Muscle of leg (tissue), 3 donors: ENCODE measurements at regions not wholly inside any gene's neighbourhood (a gene's known extent, or its start where the extent isn't known, plus 50 kb on each side); places are given as distances from the start of the nearest gene placed in this dataset.
A peak's percentile ranks its signal among the peaks of the same experiment; 100 is the strongest.

Experiments used
- DNase-seq: peaks from one replicate; pipeline ENCODE4 v3.0.0; 2013
- H3K27ac ChIP-seq: one replicate; pipeline ENCODE4 v1.5.1; 2013; ENCODE audit warnings: mild to moderate bottlenecking, low read length, control low read depth
- H3K27me3 ChIP-seq: one replicate; pipeline ENCODE4 v1.6.1; 2013; ENCODE audit warnings: low read length; ENCODE audit not compliant: control insufficient read depth, insufficient read depth
- H3K36me3 ChIP-seq: one replicate; pipeline ENCODE4 v1.6.1; 2013; ENCODE audit warnings: low read length; ENCODE audit not compliant: control insufficient read depth, insufficient read depth
- H3K4me1 ChIP-seq: one replicate; pipeline ENCODE4 v1.6.1; 2013; ENCODE audit warnings: low read length; ENCODE audit not compliant: control insufficient read depth, insufficient read depth
- H3K4me3 ChIP-seq: one replicate; pipeline ENCODE4 v1.5.1; 2013; ENCODE audit warnings: low read length, control low read depth
- H3K9me3 ChIP-seq: replicated peaks from 2 replicates; pipeline ENCODE4 v1.6.1; 2013; ENCODE audit warnings: low read depth, low read length; ENCODE audit not compliant: control insufficient read depth
- WGBS: methylation state at CpG from one replicate; pipeline ENCODE4 v1.1.5; 2013; ENCODE audit warnings: missing lambda C conversion rate; ENCODE audit not compliant: insufficient coverage; 5-methylcytosine and 5-hydroxymethylcytosine counted together

DNA sequence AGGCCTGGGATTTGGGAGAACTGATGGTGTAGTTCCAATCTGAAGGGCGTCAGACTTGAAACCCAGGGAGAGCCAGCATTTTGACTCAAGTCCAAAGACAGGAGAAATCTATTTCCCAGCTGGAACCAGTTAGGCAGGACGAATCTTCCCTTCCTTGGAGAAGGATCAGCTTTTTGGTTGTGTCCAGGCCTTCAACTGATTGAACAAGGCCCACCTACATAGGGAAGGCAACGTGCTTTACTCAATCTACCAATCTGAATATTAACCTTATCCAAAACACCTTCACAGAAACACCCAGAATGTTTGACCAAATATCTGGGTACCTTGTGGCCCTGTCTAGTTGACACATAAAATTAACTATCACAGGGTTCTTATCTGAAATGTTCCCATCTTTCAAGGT is 221.9 kb upstream of the DLGAP1 start:
- no peak overlapping the region for H3K27ac ChIP-seq
- H3K4me3 ChIP-seq = no peak overlapping the region
- peaks cover 6% of the 10 kb centered on the region for H3K9me3 ChIP-seq
- no peaks in the 10 kb centered on the region for H3K4me1 ChIP-seq
- DNase-seq = peak; percentile 1
- H3K27me3 ChIP-seq = no peaks in the 10 kb centered on the region
- 30% methylated on average over 3 of the region's 3 CpGs for WGBS
- no peaks in the 10 kb centered on the region for H3K36me3 ChIP-seq

- H3K9me3 ChIP-seq = peaks cover 13% of the 10 kb centered on the region
- H3K27me3 ChIP-seq = no peaks in the 10 kb centered on the region
- no peak overlapping the region for H3K4me3 ChIP-seq
- H3K27ac ChIP-seq = no peak overlapping the region
- no peak for DNase-seq
- no peaks in the 10 kb centered on the region for H3K36me3 ChIP-seq
- H3K4me1 ChIP-seq = no peaks in the 10 kb centered on the region
- WGBS = 79% methylated on average over 2 of the region's 6 CpGs
These were observed 217.1 kb upstream of the DLGAP1 start for GRCh38 chr18:4672162-4672561.

GRCh38 chr18:4658804-4659203 is 203.7 kb upstream of the DLGAP1 start:
- Histone ChIP-seq H3K27me3 (no peaks in the 10 kb centered on the region), H3K4me3 (no peak overlapping the region), H3K9me3 (no peaks in the 10 kb centered on the region), H3K4me1 (no peaks in the 10 kb centered on the region), H3K36me3 (no peaks in the 10 kb centered on the region), H3K27ac (no peak overlapping the region)
- no peak for DNase-seq

DNA sequence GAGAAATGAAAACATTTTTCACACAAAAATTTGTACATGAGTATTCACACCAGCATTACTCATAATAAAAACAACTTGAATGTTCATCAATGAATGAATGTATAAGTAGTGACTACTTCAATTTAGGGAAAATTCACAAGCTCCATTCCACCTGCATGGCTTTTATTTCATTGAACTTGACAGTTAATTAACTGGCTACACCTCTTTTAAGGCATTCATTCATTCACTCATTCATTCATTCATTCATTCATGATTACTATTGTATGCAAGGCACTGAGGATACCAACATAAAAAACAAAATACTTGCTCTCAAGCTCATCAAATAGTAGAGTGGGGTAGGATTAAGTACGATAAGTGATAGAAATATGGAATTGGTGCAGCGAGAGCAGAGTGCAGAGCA is 198.3 kb upstream of the DLGAP1 start:
- Histone ChIP-seq H3K36me3 (no peaks in the 10 kb centered on the region), H3K4me3 (no peak overlapping the region), H3K9me3 (no peaks in the 10 kb centered on the region), H3K27me3 (no peaks in the 10 kb centered on the region), H3K27ac (no peak overlapping the region), H3K4me1 (no peaks in the 10 kb centered on the region)
- no peak for DNase-seq
- WGBS = 100% methylated on average over 2 of the region's 2 CpGs

DNA sequence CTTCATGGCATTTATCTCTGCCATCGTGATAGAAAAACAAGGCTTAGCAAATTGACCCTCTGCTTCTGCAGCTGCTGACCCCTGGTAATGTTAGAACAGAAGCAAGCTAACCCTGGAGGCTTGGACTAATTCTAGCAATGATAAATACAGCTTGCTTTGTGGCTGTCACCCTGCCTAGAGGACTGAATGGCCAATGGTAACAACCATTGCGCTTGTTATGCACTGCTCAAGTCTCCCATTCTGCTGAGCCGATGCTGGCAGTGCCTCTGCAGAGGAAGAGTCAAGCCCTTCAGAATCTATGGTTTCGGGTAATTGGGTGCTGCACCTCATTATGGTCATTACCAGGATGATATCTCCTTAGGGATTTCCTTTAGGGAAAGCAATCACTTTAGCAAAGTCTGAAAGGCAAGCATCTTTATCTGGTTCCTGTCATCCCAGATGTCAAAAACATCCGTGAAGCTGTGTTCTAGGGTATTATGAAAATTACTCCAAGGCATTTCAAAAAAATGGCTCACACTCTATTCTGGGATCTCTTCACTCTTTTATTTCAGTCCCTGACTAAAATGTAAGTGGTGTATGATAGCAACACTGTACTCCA is 186.8 kb upstream of the DLGAP1 start:
- H3K27ac ChIP-seq = no peak overlapping the region
- WGBS = no CpG with 5 or more reads among the region's 5 CpGs
- H3K27me3 ChIP-seq = no peaks in the 10 kb centered on the region
- no peak for DNase-seq
- H3K4me1 ChIP-seq = peaks cover 2% of the 10 kb centered on the region
- H3K9me3 ChIP-seq = no peaks in the 10 kb centered on the region
- no peak overlapping the region for H3K4me3 ChIP-seq
- H3K36me3 ChIP-seq = no peaks in the 10 kb centered on the region

GRCh38 chr18:4640349-4641012 is 185.4 kb upstream of the DLGAP1 start:
- Histone ChIP-seq H3K9me3 (no peaks in the 10 kb centered on the region), H3K36me3 (no peaks in the 10 kb centered on the region), H3K4me1 (peaks cover 2% of the 10 kb centered on the region), H3K27ac (no peak overlapping the region), H3K27me3 (no peaks in the 10 kb centered on the region), H3K4me3 (no peak overlapping the region)
- DNase-seq = no peak
- no CpG with 5 or more reads among the region's 3 CpGs for WGBS

DNA sequence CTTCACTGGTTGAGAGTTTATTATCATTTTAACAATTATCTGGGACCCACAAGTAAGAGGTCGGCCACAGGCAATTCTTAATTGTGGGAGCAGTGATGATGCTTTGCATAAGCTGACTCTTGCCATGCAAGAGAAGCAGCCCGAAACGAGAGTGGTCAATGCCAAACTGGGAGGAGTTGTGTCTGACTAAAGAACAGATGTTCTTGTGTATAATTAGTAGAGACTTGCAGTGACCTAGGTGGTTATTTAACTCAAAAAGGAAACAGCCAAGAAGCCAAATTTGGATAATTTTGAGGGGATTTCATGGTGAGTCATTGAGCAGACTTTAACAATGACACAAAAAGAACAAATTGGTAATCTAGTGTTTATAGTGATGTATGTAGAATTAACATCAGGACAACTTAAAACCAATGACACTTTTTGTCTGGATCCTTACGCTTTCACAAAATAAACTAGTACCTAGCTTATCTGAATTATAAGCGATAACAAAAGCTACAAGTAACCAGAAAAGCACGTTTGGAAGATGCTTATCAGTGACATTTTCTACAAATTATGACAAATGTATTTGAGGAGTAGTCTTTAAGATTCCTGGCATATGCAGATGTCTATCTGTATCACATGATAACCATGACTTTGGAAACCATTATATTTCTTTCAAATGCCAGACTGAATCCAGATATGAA is 184.7 kb upstream of the DLGAP1 start:
- Histone ChIP-seq H3K9me3 (no peaks in the 10 kb centered on the region), H3K27me3 (no peaks in the 10 kb centered on the region), H3K36me3 (no peaks in the 10 kb centered on the region), H3K4me1 (peaks cover 2% of the 10 kb centered on the region), H3K27ac (no peak overlapping the region), H3K4me3 (no peak overlapping the region)
- WGBS = 23% methylated on average over 3 of the region's 6 CpGs
- peak; percentile 47 for DNase-seq

- Histone ChIP-seq H3K27me3 (no peaks in the 10 kb centered on the region), H3K4me1 (peaks cover 2% of the 10 kb centered on the region), H3K9me3 (no peaks in the 10 kb centered on the region), H3K36me3 (no peaks in the 10 kb centered on the region), H3K4me3 (no peak overlapping the region), H3K27ac (no peak overlapping the region)
- WGBS = no CpG with 5 or more reads among the region's 6 CpGs
- no peak for DNase-seq
These were observed 183.6 kb upstream of the DLGAP1 start for GRCh38 chr18:4638680-4639079.

DNA sequence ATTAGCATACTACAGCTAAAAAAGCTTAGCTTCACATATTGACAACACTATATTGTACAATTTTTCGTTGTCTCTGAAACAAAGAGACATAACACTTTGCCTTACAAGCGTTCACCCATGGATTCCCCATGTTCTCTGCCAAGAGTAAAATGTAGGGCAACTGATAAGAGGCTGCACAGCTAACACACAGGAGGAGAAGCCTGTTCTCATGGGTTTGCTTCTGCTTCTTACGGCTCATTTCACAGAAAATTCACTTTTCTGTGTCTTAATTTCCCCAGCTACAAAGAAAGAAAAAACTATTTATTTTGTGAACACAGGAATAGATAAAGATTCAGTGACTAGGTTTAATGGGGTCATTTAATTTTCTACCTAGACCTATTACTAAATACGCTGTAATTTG is 182.8 kb upstream of the DLGAP1 start:
- no peak for DNase-seq
- no peak overlapping the region for H3K27ac ChIP-seq
- no peaks in the 10 kb centered on the region for H3K36me3 ChIP-seq

GRCh38 chr18:4636967-4637366 is 181.9 kb upstream of the DLGAP1 start:
- H3K27me3 ChIP-seq = no peaks in the 10 kb centered on the region
- no peaks in the 10 kb centered on the region for H3K36me3 ChIP-seq
- H3K4me3 ChIP-seq = no peak overlapping the region
- peak; percentile 69 for DNase-seq
- no peak overlapping the region for H3K27ac ChIP-seq
- 0% methylated on average over 1 of the region's 4 CpGs for WGBS
- peaks cover 2% of the 10 kb centered on the region for H3K4me1 ChIP-seq
- no peaks in the 10 kb centered on the region for H3K9me3 ChIP-seq

More for the DNA sequence above, 182.8 kb upstream of the DLGAP1 start:
- no peak overlapping the region for H3K4me3 ChIP-seq
- H3K4me1 ChIP-seq = peaks cover 2% of the 10 kb centered on the region
- WGBS = 80% methylated on average over 1 of the region's 4 CpGs
- no peaks in the 10 kb centered on the region for H3K27me3 ChIP-seq
- no peaks in the 10 kb centered on the region for H3K9me3 ChIP-seq
